A549 (cell line): ENCODE measurements at regions not wholly inside any gene's neighbourhood (a gene's known extent, or its start where the extent isn't known, plus 50 kb on each side); places are given as distances from the start of the nearest gene placed in this dataset.

Experiments used
- CEBPB ChIP-seq, 2 experiments: fragments of >200 bp in 1 of 2; sonication (Bioruptor Twin) in 1 of 2; formaldehyde crosslinking in 1 of 2; IDR thresholded peaks; 2 replicates each; pipeline ENCODE4 v1.6.1; 2012 to 2016
- CHD4 ChIP-seq: fragments of 200-600 bp; sonication (generic); IDR thresholded peaks from 2 replicates; pipeline ENCODE4 v1.6.1; 2016; ENCODE audit warnings: antibody characterized with exemption, mild to moderate bottlenecking, borderline replicate concordance
- CTCF ChIP-seq: fragments of >200 bp; sonication (Bioruptor Twin); formaldehyde crosslinking; IDR thresholded peaks from 3 replicates; pipeline ENCODE4 v1.5.1; 2016
- ESRRA ChIP-seq: fragments of 150-350 bp; IDR thresholded peaks from 2 replicates; pipeline ENCODE4 v1.6.1; 2014; ENCODE audit warnings: mild to moderate bottlenecking, low read length, borderline replicate concordance
- HDAC2 ChIP-seq: fragments of 200-600 bp; sonication (generic); IDR thresholded peaks from 2 replicates; pipeline ENCODE4 v1.6.1; 2016
- MAZ ChIP-seq: fragments of 150-350 bp; IDR thresholded peaks from 2 replicates; pipeline ENCODE4 v1.6.1; 2014; ENCODE audit warnings: antibody characterized with exemption, low read depth, low read length, borderline replicate concordance

- TF ChIP-seq CTCF (no peak), CEBPB (IDR thresholded peaks at IDR 0.05) (no peak), CHD4 (no peak), HDAC2 (no peak), ESRRA (no peak), MAZ (no peak)
Observed at GRCh38 chr2:187003038-187003554, 154.1 kb upstream of the ZSWIM2 start.
